ENCODE measurements at regions not wholly inside any gene's neighbourhood (a gene's known extent, or its start where the extent isn't known, plus 50 kb on each side); places are given as distances from the start of the nearest gene placed in this dataset.

GRCh38 chr12:91947459-91947858 is 198.2 kb downstream of the BTG1 start:
- H3K27ac ChIP-seq, result no peak overlapping the region
- H3K9me3 ChIP-seq, result no peaks in the 10 kb centered on the region
- WGBS, result 93% methylated on average over 5 of the region's 5 CpGs
- no peak for TF ChIP-seq POLR2AphosphoS5 (IDR thresholded peaks at IDR 0.05)
- no peak for TF ChIP-seq CTCF (IDR thresholded peaks at IDR 0.05)
- no peak for TF ChIP-seq POLR2A (IDR thresholded peaks at IDR 0.05)
- intact Hi-C loops (cut with DNase I), result no loop called here
- no peaks in the 10 kb centered on the region for H3K27me3 ChIP-seq (replicated peaks; ENCODE audit: insufficient read depth)
- no peak overlapping the region for H3K4me3 ChIP-seq
- no peaks in the 10 kb centered on the region for H3K4me1 ChIP-seq (replicated peaks)
- DNase-seq (ENCODE audit: low spot score), result no peak
- no peaks in the 10 kb centered on the region for H3K36me3 ChIP-seq

- no peak for TF ChIP-seq POLR2AphosphoS5 (IDR thresholded peaks at IDR 0.05)
- TF ChIP-seq CTCF (IDR thresholded peaks at IDR 0.05), result no peak
- TF ChIP-seq POLR2A (IDR thresholded peaks at IDR 0.05), result no peak
- DNase-seq (ENCODE audit: low spot score), result no peak
- Histone ChIP-seq H3K4me1 (replicated peaks) (no peaks in the 10 kb centered on the region), H3K36me3 (no peaks in the 10 kb centered on the region), H3K9me3 (no peaks in the 10 kb centered on the region), H3K27me3 (replicated peaks; ENCODE audit: insufficient read depth) (no peaks in the 10 kb centered on the region), H3K27ac (no peak overlapping the region), H3K4me3 (no peak overlapping the region)
- WGBS, result 83% methylated on average over 1 of the region's 1 CpG
- intact Hi-C loops (cut with DNase I), result no loop called here
These were observed 201.0 kb downstream of the BTG1 start for GRCh38 chr12:91944637-91945036.

- intact Hi-C loops (cut with DNase I), result no loop called here
- no peak for DNase-seq (ENCODE audit: low spot score)
- Histone ChIP-seq H3K27ac (no peak overlapping the region), H3K9me3 (no peaks in the 10 kb centered on the region), H3K4me1 (replicated peaks) (no peaks in the 10 kb centered on the region), H3K27me3 (replicated peaks; ENCODE audit: insufficient read depth) (no peaks in the 10 kb centered on the region), H3K4me3 (no peak overlapping the region), H3K36me3 (no peaks in the 10 kb centered on the region)
- 92% methylated on average over 1 of the region's 1 CpG for WGBS
- no peak for TF ChIP-seq CTCF (IDR thresholded peaks at IDR 0.05)
These were observed 204.6 kb downstream of the BTG1 start for GRCh38 chr12:91940826-91941570.

GRCh38 chr12:91940322-91940721 is 205.3 kb downstream of the BTG1 start:
- DNase-seq (ENCODE audit: low spot score), result no peak
- H3K27ac ChIP-seq, result no peak overlapping the region
- TF ChIP-seq CTCF (IDR thresholded peaks at IDR 0.05), result no peak
- TF ChIP-seq POLR2AphosphoS5 (IDR thresholded peaks at IDR 0.05), result no peak
- no peak for TF ChIP-seq POLR2A (IDR thresholded peaks at IDR 0.05)
- intact Hi-C loops (cut with DNase I), result no loop called here
- H3K36me3 ChIP-seq, result no peaks in the 10 kb centered on the region
- H3K4me1 ChIP-seq (replicated peaks), result no peaks in the 10 kb centered on the region
- no peaks in the 10 kb centered on the region for H3K9me3 ChIP-seq
- H3K27me3 ChIP-seq (replicated peaks; ENCODE audit: insufficient read depth), result no peaks in the 10 kb centered on the region
- 96% methylated on average over 1 of the region's 1 CpG for WGBS
- H3K4me3 ChIP-seq, result no peak overlapping the region

GRCh38 chr12:91937706-91938105 is 207.9 kb downstream of the BTG1 start:
- 100% methylated on average over 1 of the region's 1 CpG for WGBS
- no peak overlapping the region for H3K4me3 ChIP-seq
- H3K9me3 ChIP-seq, result no peaks in the 10 kb centered on the region
- no peaks in the 10 kb centered on the region for H3K36me3 ChIP-seq
- H3K4me1 ChIP-seq (replicated peaks), result no peaks in the 10 kb centered on the region
- no peak for DNase-seq (ENCODE audit: low spot score)
- intact Hi-C loops (cut with DNase I), result no loop called here
- H3K27me3 ChIP-seq (replicated peaks; ENCODE audit: insufficient read depth), result no peaks in the 10 kb centered on the region
- no peak overlapping the region for H3K27ac ChIP-seq
- no peak for TF ChIP-seq POLR2A (IDR thresholded peaks at IDR 0.05)
